ENCODE measurements at regions not wholly inside any gene's neighbourhood (a gene's known extent, or its start where the extent isn't known, plus 50 kb on each side); places are given as distances from the start of the nearest gene placed in this dataset.

- no peaks in the 10 kb centered on the region for H3K4me1 Mint-ChIP-seq
- 73% methylated on average over 6 of the region's 9 CpGs for WGBS (ENCODE audit: insufficient coverage)
- H3K36me3 ChIP-seq (ENCODE audit: control insufficient read depth in 2 of 2, extremely low read depth in 1 of 2, insufficient read depth in 1 of 2, low read length in 1 of 2) = no peaks in the 10 kb centered on the region
- H3K9me3 ChIP-seq = no peaks in the 10 kb centered on the region
- no peak overlapping the region for H3K27ac Mint-ChIP-seq
- H3K4me3 ChIP-seq (ENCODE audit: control insufficient read depth in 1 of 2, extremely low read depth in 1 of 2, low read length in 1 of 2) = no peak overlapping the region
- CTCF ChIA-PET = no interaction called here
- H3K4me3 Mint-ChIP-seq = no peak overlapping the region
- ATAC-seq (replicated peaks in 1 of 4) (no peak), DNase-seq (no peak)
- POLR2A ChIA-PET = interaction anchor here in 1 of 2 donors (0.6 kb wide), 1 partner anchor 51 kb away, joined by 3 read pairs; no protein-coding TSS in a partner anchor
- peaks cover 7 to 16% of the 10 kb centered on the region in 2 donors for H3K27me3 Mint-ChIP-seq
- H3K9me3 Mint-ChIP-seq = no peaks in the 10 kb centered on the region
- peaks cover 0 to 13% of the 10 kb centered on the region in 2 experiments for H3K27me3 ChIP-seq (replicated peaks in 1 of 2; ENCODE audit: control insufficient read depth in 2 of 2, extremely low read depth in 1 of 2, insufficient read depth in 2 of 2, low read length in 1 of 2)
- no peak overlapping the region for H3K27ac ChIP-seq (ENCODE audit: low read length)
- H3K36me3 Mint-ChIP-seq = no peaks in the 10 kb centered on the region
- no peaks in the 10 kb centered on the region for H3K4me1 ChIP-seq (ENCODE audit: control insufficient read depth in 1 of 2, extremely low read depth in 1 of 2, insufficient read depth in 2 of 2, low read length in 2 of 2)
These were observed 86.4 kb downstream of the POLR2M start for GRCh38 chr15:57792724-57793449.

- ATAC-seq (replicated peaks in 1 of 4) = no peak
- Mint-ChIP-seq H3K4me3 (no peak overlapping the region), H3K27me3 (peaks cover 7 to 8% of the 10 kb centered on the region in 2 donors), H3K27ac (no peak overlapping the region), H3K36me3 (no peaks in the 10 kb centered on the region), H3K9me3 (no peaks in the 10 kb centered on the region), H3K4me1 (no peaks in the 10 kb centered on the region)
- H3K27ac ChIP-seq (ENCODE audit: low read length) = no peak overlapping the region
- POLR2A ChIA-PET = interaction anchor here in 1 of 2 donors (0.6 kb wide), 1 partner anchor 16 kb away, joined by 8 read pairs; no protein-coding TSS in a partner anchor
- H3K27me3 ChIP-seq (replicated peaks in 1 of 2; ENCODE audit: control insufficient read depth in 2 of 2, extremely low read depth in 1 of 2, insufficient read depth in 2 of 2, low read length in 1 of 2) = peaks cover 0 to 9% of the 10 kb centered on the region in 2 experiments
- no peak for DNase-seq
- H3K4me1 ChIP-seq (ENCODE audit: control insufficient read depth in 1 of 2, extremely low read depth in 1 of 2, insufficient read depth in 2 of 2, low read length in 2 of 2) = no peaks in the 10 kb centered on the region
- CTCF ChIA-PET = interaction anchor here in 1 of 2 donors (1.0 kb wide), 1 partner anchor 9 kb away, joined by 3 read pairs; no protein-coding TSS in a partner anchor
- H3K4me3 ChIP-seq (ENCODE audit: control insufficient read depth in 1 of 2, extremely low read depth in 1 of 2, low read length in 1 of 2) = no peak overlapping the region
- H3K36me3 ChIP-seq (ENCODE audit: control insufficient read depth in 2 of 2, extremely low read depth in 1 of 2, insufficient read depth in 1 of 2, low read length in 1 of 2) = no peaks in the 10 kb centered on the region
- 100% methylated on average over 2 of the region's 6 CpGs for WGBS (ENCODE audit: insufficient coverage)
- H3K9me3 ChIP-seq = no peaks in the 10 kb centered on the region
These were observed 88.7 kb downstream of the POLR2M start for GRCh38 chr15:57795261-57795660.

GRCh38 chr15:57796146-57796545 is 89.6 kb downstream of the POLR2M start:
- ChIA-PET POLR2A (no interaction called here), CTCF (interaction anchor here in 1 of 2 donors (1.0 kb wide), 1 partner anchor 8 kb away, joined by 3 read pairs; no protein-coding TSS in a partner anchor)
- no peak overlapping the region for H3K4me3 Mint-ChIP-seq
- no peaks in the 10 kb centered on the region for H3K4me1 Mint-ChIP-seq
- no peak for DNase-seq
- peaks cover 7 to 12% of the 10 kb centered on the region in 2 donors for H3K27me3 Mint-ChIP-seq
- no peaks in the 10 kb centered on the region for H3K9me3 ChIP-seq
- H3K27me3 ChIP-seq (replicated peaks in 1 of 2; ENCODE audit: control insufficient read depth in 2 of 2, extremely low read depth in 1 of 2, insufficient read depth in 2 of 2, low read length in 1 of 2) = peaks cover 0 to 9% of the 10 kb centered on the region in 2 experiments
- no peaks in the 10 kb centered on the region for H3K36me3 Mint-ChIP-seq
- H3K36me3 ChIP-seq (ENCODE audit: control insufficient read depth in 2 of 2, extremely low read depth in 1 of 2, insufficient read depth in 1 of 2, low read length in 1 of 2) = no peaks in the 10 kb centered on the region
- no peak overlapping the region for H3K27ac Mint-ChIP-seq
- no CpG with 5 or more reads among the region's 1 CpG for WGBS (ENCODE audit: insufficient coverage)
- ATAC-seq (replicated peaks in 1 of 4) = no peak
- H3K9me3 Mint-ChIP-seq = peaks cover 0 to 2% (median 0%) of the 10 kb centered on the region in 3 donors
- H3K27ac ChIP-seq (ENCODE audit: low read length) = no peak overlapping the region
- H3K4me1 ChIP-seq (ENCODE audit: control insufficient read depth in 1 of 2, extremely low read depth in 1 of 2, insufficient read depth in 2 of 2, low read length in 2 of 2) = no peaks in the 10 kb centered on the region
- no peak overlapping the region for H3K4me3 ChIP-seq (ENCODE audit: control insufficient read depth in 1 of 2, extremely low read depth in 1 of 2, low read length in 1 of 2)

- no peaks in the 10 kb centered on the region for H3K36me3 Mint-ChIP-seq
- H3K27ac ChIP-seq (ENCODE audit: low read length) = no peak overlapping the region
- no peaks in the 10 kb centered on the region for H3K4me1 Mint-ChIP-seq
- no peak for ATAC-seq (replicated peaks in 1 of 4)
- no peak overlapping the region for H3K27ac Mint-ChIP-seq
- no peak overlapping the region for H3K4me3 Mint-ChIP-seq
- no peak for DNase-seq
- CTCF ChIA-PET = no interaction called here
- POLR2A ChIA-PET = no interaction called here
- H3K9me3 ChIP-seq = no peaks in the 10 kb centered on the region
- peaks cover 0 to 2% (median 0%) of the 10 kb centered on the region in 3 donors for H3K9me3 Mint-ChIP-seq
- no peaks in the 10 kb centered on the region for H3K4me1 ChIP-seq (ENCODE audit: control insufficient read depth in 1 of 2, extremely low read depth in 1 of 2, insufficient read depth in 2 of 2, low read length in 2 of 2)
- H3K4me3 ChIP-seq (ENCODE audit: control insufficient read depth in 1 of 2, extremely low read depth in 1 of 2, low read length in 1 of 2) = no peak overlapping the region
- peaks cover 7 to 11% of the 10 kb centered on the region in 2 donors for H3K27me3 Mint-ChIP-seq
- peaks cover 0 to 5% of the 10 kb centered on the region in 2 experiments for H3K27me3 ChIP-seq (replicated peaks in 1 of 2; ENCODE audit: control insufficient read depth in 2 of 2, extremely low read depth in 1 of 2, insufficient read depth in 2 of 2, low read length in 1 of 2)
- 100% methylated on average over 1 of the region's 3 CpGs for WGBS (ENCODE audit: insufficient coverage)
- no peaks in the 10 kb centered on the region for H3K36me3 ChIP-seq (ENCODE audit: control insufficient read depth in 2 of 2, extremely low read depth in 1 of 2, insufficient read depth in 1 of 2, low read length in 1 of 2)
These were observed 90.6 kb downstream of the POLR2M start for GRCh38 chr15:57797110-57797509.

GRCh38 chr15:57797568-57798267 is 91.2 kb downstream of the POLR2M start:
- Histone ChIP-seq H3K9me3 (no peaks in the 10 kb centered on the region), H3K27ac (ENCODE audit: low read length) (no peak overlapping the region), H3K27me3 (replicated peaks in 1 of 2; ENCODE audit: control insufficient read depth in 2 of 2, extremely low read depth in 1 of 2, insufficient read depth in 2 of 2, low read length in 1 of 2) (peaks cover 0 to 5% of the 10 kb centered on the region in 2 experiments), H3K36me3 (ENCODE audit: control insufficient read depth in 2 of 2, extremely low read depth in 1 of 2, insufficient read depth in 1 of 2, low read length in 1 of 2) (no peaks in the 10 kb centered on the region), H3K4me3 (ENCODE audit: control insufficient read depth in 1 of 2, extremely low read depth in 1 of 2, low read length in 1 of 2) (no peak overlapping the region), H3K4me1 (ENCODE audit: control insufficient read depth in 1 of 2, extremely low read depth in 1 of 2, insufficient read depth in 2 of 2, low read length in 2 of 2) (no peaks in the 10 kb centered on the region)
- Mint-ChIP-seq H3K9me3 (peaks cover 0 to 2% (median 0%) of the 10 kb centered on the region in 3 donors), H3K4me3 (no peak overlapping the region), H3K27me3 (peaks cover 7 to 11% of the 10 kb centered on the region in 2 donors), H3K4me1 (no peaks in the 10 kb centered on the region), H3K27ac (no peak overlapping the region), H3K36me3 (no peaks in the 10 kb centered on the region)
- POLR2A ChIA-PET = no interaction called here
- CTCF ChIA-PET = no interaction called here
- no CpG with 5 or more reads among the region's 7 CpGs for WGBS (ENCODE audit: insufficient coverage)
- ATAC-seq (replicated peaks in 1 of 4) (no peak), DNase-seq (no peak)

GRCh38 chr15:57806003-57806402 is 99.5 kb downstream of the POLR2M start:
- Histone ChIP-seq H3K27ac (ENCODE audit: low read length) (no peak overlapping the region), H3K9me3 (no peaks in the 10 kb centered on the region), H3K27me3 (replicated peaks in 1 of 2; ENCODE audit: control insufficient read depth in 2 of 2, extremely low read depth in 1 of 2, insufficient read depth in 2 of 2, low read length in 1 of 2) (no peaks in the 10 kb centered on the region), H3K4me3 (ENCODE audit: control insufficient read depth in 1 of 2, extremely low read depth in 1 of 2, low read length in 1 of 2) (no peak overlapping the region), H3K36me3 (ENCODE audit: control insufficient read depth in 2 of 2, extremely low read depth in 1 of 2, insufficient read depth in 1 of 2, low read length in 1 of 2) (no peaks in the 10 kb centered on the region), H3K4me1 (ENCODE audit: control insufficient read depth in 1 of 2, extremely low read depth in 1 of 2, insufficient read depth in 2 of 2, low read length in 2 of 2) (no peaks in the 10 kb centered on the region)
- no peaks in the 10 kb centered on the region for H3K9me3 Mint-ChIP-seq
- H3K27me3 Mint-ChIP-seq = peaks cover 0 to 2% of the 10 kb centered on the region in 2 donors
- no peak overlapping the region for H3K4me3 Mint-ChIP-seq
- ATAC-seq (replicated peaks in 1 of 4) (no peak), DNase-seq (no peak)
- no peaks in the 10 kb centered on the region for H3K36me3 Mint-ChIP-seq
- CTCF ChIA-PET = no interaction called here
- no CpG with 5 or more reads among the region's 7 CpGs for WGBS (ENCODE audit: insufficient coverage)
- H3K27ac Mint-ChIP-seq = no peak overlapping the region
- H3K4me1 Mint-ChIP-seq = no peaks in the 10 kb centered on the region
- POLR2A ChIA-PET = no interaction called here
